Natural killer cell (primary cell): ENCODE measurements at regions not wholly inside any gene's neighbourhood (a gene's known extent, or its start where the extent isn't known, plus 50 kb on each side); places are given as distances from the start of the nearest gene placed in this dataset.

ENCODE experiments used
- ATAC-seq, 3 donors: fragments of 150-1000 bp in 2 of 3; fragments of 200-7000 bp in 1 of 3; cut with Tn5 transposase; 1 replicate in 1 of 3; 2 replicates in 2 of 3; pipeline ENCODE4 v1.10.0; 2021; ENCODE audit warnings: mild to moderate bottlenecking in 2 of 3, moderate library complexity in 2 of 3
- DNase-seq, 2 donors: peaks; one replicate each; pipeline versions ENCODE4 v3.0.0 to v3.0.0-alpha.2; 2013 to 2021; ENCODE audit warnings: mixed read lengths in 1 of 2
- H3K27ac ChIP-seq: one replicate; pipeline ENCODE4 v1.5.1; 2013; ENCODE audit warnings: mild to moderate bottlenecking, low read length
- H3K27me3 ChIP-seq: one replicate; pipeline ENCODE4 v1.6.1; 2013; ENCODE audit warnings: low read length; ENCODE audit not compliant: control insufficient read depth, insufficient read depth
- H3K36me3 ChIP-seq: one replicate; pipeline ENCODE4 v1.6.1; 2013; ENCODE audit warnings: low read length; ENCODE audit not compliant: control insufficient read depth, insufficient read depth
- H3K4me1 ChIP-seq: one replicate; pipeline ENCODE4 v1.6.1; 2013; ENCODE audit warnings: low read length; ENCODE audit not compliant: control insufficient read depth, insufficient read depth
- H3K4me3 ChIP-seq: one replicate; pipeline ENCODE4 v1.5.1; 2013; ENCODE audit warnings: low read length
- H3K9me3 ChIP-seq: one replicate; pipeline ENCODE4 v1.6.1; 2013; ENCODE audit warnings: low read length; ENCODE audit not compliant: control insufficient read depth, insufficient read depth
- H3K27ac Mint-ChIP-seq, 2 donors: one replicate each; pipeline ENCODE4 v1.8.0; 2022; ENCODE audit warnings: mild to moderate bottlenecking in 2 of 2, mixed read lengths in 2 of 2, moderate library complexity in 1 of 2
- H3K27me3 Mint-ChIP-seq, 2 donors: one replicate each; pipeline ENCODE4 v1.8.0; 2022; ENCODE audit warnings: low read depth in 2 of 2, mixed read lengths in 2 of 2
- H3K36me3 Mint-ChIP-seq: one replicate; pipeline ENCODE4 v1.8.0; 2022; ENCODE audit warnings: mixed read lengths
- H3K4me1 Mint-ChIP-seq, 2 donors: one replicate each; pipeline ENCODE4 v1.8.0; 2022; ENCODE audit warnings: mixed read lengths in 2 of 2
- H3K4me3 Mint-ChIP-seq: one replicate; pipeline ENCODE4 v1.8.0; 2022; ENCODE audit warnings: mild to moderate bottlenecking, moderate library complexity, mixed read lengths
- H3K9me3 Mint-ChIP-seq, 2 donors: one replicate each; pipeline ENCODE4 v1.8.0; 2022; ENCODE audit warnings: mixed read lengths in 2 of 2
- CTCF ChIP-seq: fragments of 200-600 bp; IDR thresholded peaks from one replicate; pipeline ENCODE4 v1.8.0; 2022; ENCODE audit warnings: antibody characterized with exemption
- WGBS: methylation state at CpG from one replicate; pipeline ENCODE4 v1.1.7; 2013; ENCODE audit warnings: missing lambda C conversion rate; ENCODE audit not compliant: insufficient coverage; 5-methylcytosine and 5-hydroxymethylcytosine counted together
- intact Hi-C: fragments of 100-400 bp; cut with micrococcal nuclease; formaldehyde crosslinking; loops from one replicate; pipeline ENCODE4 v1.14.2; 2022

DNA sequence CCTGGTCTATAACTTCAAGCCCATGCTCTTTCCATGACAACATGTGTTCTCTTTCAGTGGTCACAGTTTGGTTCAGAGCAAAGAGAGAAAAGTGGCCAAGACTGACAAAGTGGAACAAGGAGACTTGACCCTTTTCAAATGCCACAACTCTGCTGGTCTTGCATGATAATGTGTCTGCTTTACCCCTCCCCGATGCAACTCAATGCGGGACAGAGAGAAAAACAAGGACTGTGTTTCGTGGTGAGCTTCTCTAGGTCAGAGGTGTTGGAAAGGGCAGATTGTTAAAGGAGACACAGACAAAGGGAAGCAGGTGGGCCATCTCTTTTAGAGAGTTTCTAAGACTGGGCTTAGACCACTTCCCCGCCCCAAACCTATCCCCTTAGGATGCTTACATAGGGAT, 61.6 kb upstream of the SERTM1 start:
- Histone ChIP-seq H3K9me3 (no peaks in the 10 kb centered on the region), H3K4me1 (no peaks in the 10 kb centered on the region), H3K27me3 (no peaks in the 10 kb centered on the region), H3K4me3 (no peak overlapping the region), H3K27ac (no peak overlapping the region), H3K36me3 (no peaks in the 10 kb centered on the region)
- no peak for ATAC-seq
- TF ChIP-seq CTCF: no peak
- no peak for DNase-seq
- Mint-ChIP-seq H3K4me3 (no peak overlapping the region), H3K27me3 (no peaks in the 10 kb centered on the region), H3K36me3 (no peaks in the 10 kb centered on the region), H3K9me3 (peaks cover 0 to 5% of the 10 kb centered on the region in 2 donors), H3K4me1 (no peaks in the 10 kb centered on the region), H3K27ac (no peak overlapping the region)
- WGBS: 61% methylated on average over 3 of the region's 4 CpGs
- intact Hi-C loops: no loop called here

GRCh38 chr13:36616706-36617105, 57.1 kb upstream of the SERTM1 start:
- DNase-seq (no peak), ATAC-seq (no peak)
- Histone ChIP-seq H3K9me3 (no peaks in the 10 kb centered on the region), H3K27me3 (no peaks in the 10 kb centered on the region), H3K36me3 (no peaks in the 10 kb centered on the region), H3K4me3 (no peak overlapping the region), H3K27ac (no peak overlapping the region), H3K4me1 (no peaks in the 10 kb centered on the region)
- Mint-ChIP-seq H3K27me3 (no peaks in the 10 kb centered on the region), H3K4me3 (no peak overlapping the region), H3K4me1 (no peaks in the 10 kb centered on the region), H3K36me3 (no peaks in the 10 kb centered on the region), H3K27ac (no peak overlapping the region), H3K9me3 (peaks cover 0 to 12% of the 10 kb centered on the region in 2 donors)
- no peak for TF ChIP-seq CTCF
- intact Hi-C loops: no loop called here
- WGBS: 75% methylated on average over 1 of the region's 1 CpG

- WGBS: 91% methylated on average over 1 of the region's 3 CpGs
- ATAC-seq: no peak
- Mint-ChIP-seq H3K27me3 (no peaks in the 10 kb centered on the region), H3K36me3 (no peaks in the 10 kb centered on the region), H3K27ac (no peak overlapping the region), H3K4me3 (no peak overlapping the region), H3K4me1 (no peaks in the 10 kb centered on the region), H3K9me3 (peaks cover 2 to 12% of the 10 kb centered on the region in 2 donors)
- TF ChIP-seq CTCF: no peak
- Histone ChIP-seq H3K27ac (no peak overlapping the region), H3K9me3 (no peaks in the 10 kb centered on the region), H3K36me3 (no peaks in the 10 kb centered on the region), H3K27me3 (no peaks in the 10 kb centered on the region), H3K4me3 (no peak overlapping the region), H3K4me1 (no peaks in the 10 kb centered on the region)
- no peak for DNase-seq
- intact Hi-C loops: no loop called here
Measured at GRCh38 chr13:36619535-36619934, 54.3 kb upstream of the SERTM1 start.
